Cardiac muscle cell (in vitro differentiated cells and primary cell): ENCODE measurements at regions not wholly inside any gene's neighbourhood (a gene's known extent, or its start where the extent isn't known, plus 50 kb on each side); places are given as distances from the start of the nearest gene placed in this dataset.
A peak's percentile ranks its signal among the peaks of the same experiment; 100 is the strongest.

Experiments used
- DNase-seq, 2 donors: peaks; one replicate each; pipeline versions ENCODE4 v3.0.0 to v3.0.0-alpha.2; 2010 to 2017; ENCODE audit warnings: low read depth in 1 of 2, low spot score in 1 of 2
- H3K27ac ChIP-seq: fragments of 200-600 bp; sonication (generic); 2 replicates; pipeline ENCODE4 v1.5.1; 2016
- H3K27me3 ChIP-seq: fragments of 200-600 bp; sonication (generic); 2 replicates; pipeline ENCODE4 v1.6.0; 2016; ENCODE audit warnings: control low read depth
- H3K36me3 ChIP-seq: fragments of 200-600 bp; sonication (generic); 2 replicates; pipeline ENCODE4 v1.5.1; 2016; ENCODE audit warnings: control low read depth
- H3K4me1 ChIP-seq: fragments of 200-600 bp; sonication (generic); 2 replicates; pipeline ENCODE4 v1.8.1; 2017; ENCODE audit warnings: low read depth, mild to moderate bottlenecking, mixed run types
- H3K4me3 ChIP-seq: fragments of 200-600 bp; sonication (generic); 2 replicates; pipeline ENCODE4 v1.5.1; 2016; ENCODE audit warnings: mild to moderate bottlenecking
- H3K9me3 ChIP-seq: fragments of 200-600 bp; sonication (generic); 2 replicates; pipeline ENCODE4 v1.5.1; 2017; ENCODE audit warnings: low read depth, mild to moderate bottlenecking, control low read depth
- TF ChIP-seq, protein P1 (sequence below): IDR thresholded peaks from 2 replicates; pipeline ENCODE4 v1.5.1; 2012; ENCODE audit warnings: low read depth, mild to moderate bottlenecking, low read length

DNA sequence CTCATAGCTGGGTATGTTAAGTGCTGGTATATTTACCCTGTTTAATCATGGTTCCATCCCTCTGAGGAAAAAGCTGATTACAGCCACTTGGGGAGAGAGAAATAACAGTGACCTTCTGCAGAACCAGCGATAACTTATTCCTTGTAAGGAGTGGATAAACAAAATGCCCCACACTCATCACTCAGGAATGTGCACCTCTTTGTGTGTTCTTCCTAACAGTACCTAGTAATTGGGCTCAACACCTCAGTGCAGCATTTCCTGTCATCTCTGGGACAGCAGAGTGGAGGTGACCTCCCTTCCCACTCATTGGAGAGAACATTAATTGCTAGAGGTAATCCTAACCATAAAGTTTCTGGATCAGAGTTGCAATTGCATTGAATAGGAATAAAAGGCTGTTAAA is 112.5 kb upstream of the F3 start:
- H3K4me1 ChIP-seq, result peaks cover 17% of the 10 kb centered on the region
- peak overlapping the region; percentile 71 for H3K27ac ChIP-seq
- H3K27me3 ChIP-seq, result no peaks in the 10 kb centered on the region
- TF ChIP-seq, protein P1, sequence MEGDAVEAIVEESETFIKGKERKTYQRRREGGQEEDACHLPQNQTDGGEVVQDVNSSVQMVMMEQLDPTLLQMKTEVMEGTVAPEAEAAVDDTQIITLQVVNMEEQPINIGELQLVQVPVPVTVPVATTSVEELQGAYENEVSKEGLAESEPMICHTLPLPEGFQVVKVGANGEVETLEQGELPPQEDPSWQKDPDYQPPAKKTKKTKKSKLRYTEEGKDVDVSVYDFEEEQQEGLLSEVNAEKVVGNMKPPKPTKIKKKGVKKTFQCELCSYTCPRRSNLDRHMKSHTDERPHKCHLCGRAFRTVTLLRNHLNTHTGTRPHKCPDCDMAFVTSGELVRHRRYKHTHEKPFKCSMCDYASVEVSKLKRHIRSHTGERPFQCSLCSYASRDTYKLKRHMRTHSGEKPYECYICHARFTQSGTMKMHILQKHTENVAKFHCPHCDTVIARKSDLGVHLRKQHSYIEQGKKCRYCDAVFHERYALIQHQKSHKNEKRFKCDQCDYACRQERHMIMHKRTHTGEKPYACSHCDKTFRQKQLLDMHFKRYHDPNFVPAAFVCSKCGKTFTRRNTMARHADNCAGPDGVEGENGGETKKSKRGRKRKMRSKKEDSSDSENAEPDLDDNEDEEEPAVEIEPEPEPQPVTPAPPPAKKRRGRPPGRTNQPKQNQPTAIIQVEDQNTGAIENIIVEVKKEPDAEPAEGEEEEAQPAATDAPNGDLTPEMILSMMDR, result no peak
- H3K36me3 ChIP-seq, result no peaks in the 10 kb centered on the region
- H3K9me3 ChIP-seq, result no peaks in the 10 kb centered on the region
- no peak overlapping the region for H3K4me3 ChIP-seq
- peak; percentile 28 to 32 for DNase-seq

DNA sequence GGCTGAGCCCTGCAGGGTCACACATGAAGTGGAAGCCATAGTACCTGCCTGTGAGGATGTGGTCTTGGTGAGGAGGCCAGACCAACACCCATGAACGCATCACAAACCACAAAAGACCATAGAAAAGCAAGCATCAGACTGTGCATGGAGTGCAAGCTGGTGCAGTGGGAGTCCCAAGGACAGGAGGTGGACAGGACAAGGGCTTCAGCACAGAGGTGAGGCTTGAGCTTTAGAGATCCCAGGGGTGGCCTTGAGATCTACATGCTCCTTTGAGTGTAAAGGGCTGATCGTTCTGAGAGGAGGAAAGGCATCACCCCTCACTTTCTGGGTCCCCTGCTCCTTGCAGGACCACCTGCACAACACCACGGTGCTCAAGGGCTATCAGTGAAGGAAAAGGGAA is 111.9 kb upstream of the F3 start:
- Histone ChIP-seq H3K36me3 (no peaks in the 10 kb centered on the region), H3K4me1 (peaks cover 17% of the 10 kb centered on the region), H3K27me3 (no peaks in the 10 kb centered on the region), H3K4me3 (no peak overlapping the region), H3K27ac (peak overlapping the region; percentile 71), H3K9me3 (no peaks in the 10 kb centered on the region)
- no peak for DNase-seq
- TF ChIP-seq, protein P1, result no peak

DNA sequence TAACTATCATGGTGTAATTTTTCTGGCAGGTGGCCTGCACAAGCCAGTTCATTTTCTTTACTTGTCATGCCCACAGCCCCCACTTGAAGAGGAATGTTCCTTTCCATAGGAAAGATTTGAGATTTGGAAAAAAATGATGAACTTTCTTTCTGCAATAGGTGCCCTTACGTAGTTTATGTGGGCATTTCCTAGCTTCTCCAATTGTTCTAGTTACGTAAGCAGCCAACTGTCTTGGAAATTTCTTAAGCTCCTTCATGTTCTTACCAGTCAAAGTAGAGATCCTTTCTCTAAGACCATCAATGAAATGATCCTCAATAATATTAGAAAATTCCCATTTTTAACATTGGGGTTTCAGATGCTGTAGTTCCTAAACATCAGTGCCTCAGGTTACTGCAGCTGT is 109.5 kb upstream of the F3 start:
- no peak overlapping the region for H3K27ac ChIP-seq
- H3K9me3 ChIP-seq, result no peaks in the 10 kb centered on the region
- H3K4me3 ChIP-seq, result no peak overlapping the region
- H3K4me1 ChIP-seq, result peaks cover 8% of the 10 kb centered on the region
- DNase-seq, result no peak
- TF ChIP-seq, protein P1, result no peak
- H3K36me3 ChIP-seq, result no peaks in the 10 kb centered on the region
- H3K27me3 ChIP-seq, result no peaks in the 10 kb centered on the region

DNA sequence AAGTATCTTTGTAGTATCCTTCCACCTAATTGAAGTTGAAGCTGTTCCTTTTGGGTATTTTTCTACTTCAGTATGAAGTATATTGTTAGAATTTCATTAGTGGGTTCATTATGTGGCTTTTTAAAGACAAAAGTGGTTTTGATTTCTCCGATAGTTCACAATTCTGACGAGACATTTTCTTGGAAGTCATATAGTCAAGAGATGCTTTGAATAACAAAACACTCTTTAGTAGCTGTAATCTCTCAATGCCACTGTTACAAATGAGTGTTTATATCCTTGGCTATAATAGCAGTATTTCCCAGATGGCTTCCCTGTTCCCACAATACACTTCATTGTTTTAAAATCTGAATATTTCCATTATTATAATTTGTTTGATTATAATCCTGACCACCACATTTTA is 108.7 kb upstream of the F3 start:
- Histone ChIP-seq H3K4me3 (no peak overlapping the region), H3K36me3 (no peaks in the 10 kb centered on the region), H3K27ac (no peak overlapping the region), H3K4me1 (peaks cover 8% of the 10 kb centered on the region), H3K9me3 (no peaks in the 10 kb centered on the region), H3K27me3 (no peaks in the 10 kb centered on the region)
- TF ChIP-seq, protein P1, result no peak
- no peak for DNase-seq

DNA sequence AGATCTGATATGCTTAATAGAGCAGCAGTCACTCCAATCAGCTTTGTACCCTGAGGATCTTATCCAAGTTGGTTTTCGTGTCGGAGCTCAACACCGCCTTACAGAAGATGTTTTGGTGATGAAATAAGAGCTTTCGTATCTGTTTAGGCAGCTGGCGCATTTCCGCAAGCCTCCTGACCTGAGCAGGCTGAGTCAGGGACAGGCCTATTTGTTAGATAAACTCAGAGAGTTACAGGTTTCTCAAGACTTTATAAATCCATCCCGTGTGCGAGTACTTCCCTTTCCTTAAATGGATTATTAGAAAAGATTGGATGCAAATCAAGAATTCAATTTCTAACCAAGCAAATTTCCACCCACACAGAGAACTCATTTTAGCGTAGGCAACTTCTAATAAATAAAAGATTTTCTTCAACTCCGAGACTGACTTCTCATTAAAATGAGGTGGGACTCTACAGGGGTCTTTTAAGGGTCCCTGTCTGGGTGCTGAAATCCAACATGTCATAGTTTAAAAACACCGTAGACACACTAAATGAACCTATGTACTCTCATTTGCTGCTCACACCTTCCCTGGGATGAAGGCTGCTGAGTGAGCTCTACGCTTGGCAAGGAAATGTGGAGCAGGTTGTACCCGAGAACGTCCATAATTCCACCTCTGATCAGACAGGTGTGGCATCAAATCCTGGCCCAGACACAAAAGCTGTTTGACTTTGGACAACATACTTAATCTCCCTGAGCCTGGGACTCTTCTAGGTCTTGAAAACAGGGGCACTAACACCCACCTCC is 106.9 kb upstream of the F3 start:
- DNase-seq, result peak in 1 of 2 donors; percentile 97
- TF ChIP-seq, protein P1, result no peak
- Histone ChIP-seq H3K4me3 (no peak overlapping the region), H3K36me3 (no peaks in the 10 kb centered on the region), H3K27me3 (no peaks in the 10 kb centered on the region), H3K4me1 (peaks cover 3% of the 10 kb centered on the region), H3K27ac (no peak overlapping the region), H3K9me3 (no peaks in the 10 kb centered on the region)
